GM21447 (cell line): ENCODE measurements at regions not wholly inside any gene's neighbourhood (a gene's known extent, or its start where the extent isn't known, plus 50 kb on each side); places are given as distances from the start of the nearest gene placed in this dataset.
"Not testable (repeated sequence)": the region's sequence is repeated elsewhere in the genome, so short reads cannot be mapped to it uniquely, and the experiment has no call there.

Experiments
- ATAC-seq: cut with Tn5 transposase; IDR thresholded peaks from one replicate; pipeline ENCODE4 v1.9.1; 2021; ENCODE audit not compliant: unreplicated experiment

GRCh38 chr4:128540122-128540521 lies 252.5 kb upstream of the PGRMC2 start:
- no peak for ATAC-seq

DNA sequence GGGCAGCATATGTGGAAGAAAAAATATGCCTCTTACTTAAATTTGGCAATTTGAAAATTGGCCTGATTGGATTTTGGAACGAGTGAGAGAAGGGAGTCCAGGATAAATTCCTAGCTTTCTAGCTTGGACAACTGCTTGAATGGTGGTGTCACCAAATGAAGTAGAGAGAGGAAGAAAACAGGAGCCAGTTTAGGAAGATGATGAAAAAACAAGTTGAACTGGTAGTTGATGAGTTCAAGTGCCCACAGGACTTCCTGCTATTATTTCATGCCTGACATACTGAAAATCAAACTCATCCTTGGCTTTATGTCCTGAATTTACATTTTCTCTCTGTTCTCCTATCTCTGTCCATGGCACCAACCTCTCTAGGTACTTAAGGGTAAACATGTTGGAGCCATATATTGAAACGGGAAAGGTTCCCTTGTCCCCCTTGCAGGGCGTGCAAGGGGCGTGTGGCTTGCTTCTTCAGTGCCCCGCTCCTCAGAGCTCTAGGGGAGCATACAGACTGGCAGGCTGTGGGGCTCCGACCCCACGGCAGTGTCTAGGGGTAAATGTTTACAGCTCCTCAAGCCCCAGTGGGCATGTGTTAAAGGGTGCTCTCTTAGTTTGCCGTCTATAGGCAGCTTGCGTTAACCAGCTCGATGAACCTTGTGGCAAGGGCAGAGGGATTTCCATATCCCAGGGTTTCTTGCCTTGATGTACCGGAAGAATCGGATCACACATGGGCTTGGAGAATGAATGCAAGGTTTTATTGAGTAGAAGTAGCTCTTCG lies 250.7 kb upstream of the PGRMC2 start:
- ATAC-seq, result no peak

DNA sequence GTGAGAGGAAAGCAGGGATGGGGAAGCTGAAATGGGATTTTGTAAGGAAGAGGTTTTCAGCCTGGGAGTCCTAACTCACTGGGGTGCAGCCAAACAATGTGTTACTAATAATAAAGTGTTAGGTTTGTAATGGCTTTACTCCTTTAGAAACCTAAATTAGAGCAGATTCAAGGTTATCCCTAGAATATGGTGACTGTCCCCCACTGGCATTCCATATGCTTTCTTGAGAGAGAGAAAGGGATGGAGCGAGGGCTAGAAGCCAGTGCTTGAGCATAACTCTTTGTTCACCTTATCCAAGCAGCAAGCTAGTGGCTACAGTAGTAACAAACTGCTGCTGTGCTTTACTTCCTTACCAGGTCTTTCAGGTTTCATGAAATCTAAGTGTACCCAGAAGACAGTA lies 249.1 kb upstream of the PGRMC2 start:
- no peak for ATAC-seq

- ATAC-seq, result not testable (repeated sequence)
Measured at GRCh38 chr4:128535510-128535909, 247.9 kb upstream of the PGRMC2 start.

DNA sequence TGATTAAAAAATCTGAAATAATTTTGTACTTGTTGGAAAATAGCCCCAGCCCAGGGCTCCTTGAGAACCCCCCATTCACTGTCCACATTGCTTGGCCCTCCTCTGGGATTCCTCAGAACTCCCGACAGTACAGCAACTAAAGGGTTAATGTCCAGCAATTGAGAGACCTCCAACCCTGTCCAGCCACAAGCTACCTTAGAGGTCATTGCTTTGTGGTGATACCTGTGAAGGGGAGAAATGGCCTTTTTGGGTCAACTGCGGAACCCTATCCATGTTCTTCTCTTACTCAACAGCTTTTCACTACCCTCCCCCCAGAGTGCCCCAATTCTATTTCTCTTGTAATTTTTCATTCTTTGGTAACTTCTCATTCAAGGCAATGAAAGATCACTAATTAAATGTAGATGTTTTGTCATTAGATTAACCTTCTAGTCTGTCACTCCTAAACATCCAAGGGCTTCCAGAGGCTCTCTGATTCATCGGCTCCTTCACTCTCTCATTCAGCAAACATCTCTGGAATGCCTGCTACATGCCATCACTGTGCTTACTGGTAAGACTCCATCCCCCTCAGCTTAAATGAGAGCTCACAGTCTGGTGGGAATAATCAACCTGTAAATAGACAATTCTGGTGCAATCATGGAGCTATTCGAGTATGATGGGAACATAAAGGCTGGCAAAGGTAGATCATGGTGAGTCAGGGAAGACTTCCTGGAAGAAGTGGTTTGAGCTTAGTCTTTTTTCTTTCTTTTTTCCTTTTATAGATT lies 241.4 kb upstream of the PGRMC2 start:
- ATAC-seq, result no peak

DNA sequence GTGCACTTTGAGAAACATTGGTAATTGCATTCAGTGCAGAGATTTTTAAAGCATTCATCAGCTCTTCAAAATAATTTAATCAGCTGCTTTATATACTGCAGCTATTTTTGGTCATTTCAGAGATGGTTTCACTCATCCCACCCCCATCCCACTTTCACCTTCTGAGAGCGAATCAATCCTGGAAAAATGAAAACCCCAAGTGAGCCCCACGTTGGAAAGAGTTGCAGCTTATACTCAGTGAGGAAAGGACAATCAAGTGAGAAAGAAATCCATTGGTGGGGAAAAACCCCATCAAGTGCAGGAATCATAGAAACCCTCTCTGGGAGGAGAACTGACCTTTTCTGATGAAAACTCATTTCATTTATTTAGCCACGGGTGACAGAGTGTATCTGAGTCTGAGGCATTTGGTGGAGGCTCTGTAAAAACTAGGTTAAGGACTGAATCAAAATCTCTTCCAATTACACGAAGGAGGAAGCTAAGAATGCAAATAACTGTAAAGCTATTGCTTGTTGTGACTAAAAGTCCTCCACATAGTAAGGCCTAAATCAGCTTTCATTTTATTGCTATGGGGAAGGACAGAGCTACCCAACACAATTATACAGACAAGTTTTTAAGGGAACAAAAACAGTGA lies 240.4 kb upstream of the PGRMC2 start:
- no peak for ATAC-seq

DNA sequence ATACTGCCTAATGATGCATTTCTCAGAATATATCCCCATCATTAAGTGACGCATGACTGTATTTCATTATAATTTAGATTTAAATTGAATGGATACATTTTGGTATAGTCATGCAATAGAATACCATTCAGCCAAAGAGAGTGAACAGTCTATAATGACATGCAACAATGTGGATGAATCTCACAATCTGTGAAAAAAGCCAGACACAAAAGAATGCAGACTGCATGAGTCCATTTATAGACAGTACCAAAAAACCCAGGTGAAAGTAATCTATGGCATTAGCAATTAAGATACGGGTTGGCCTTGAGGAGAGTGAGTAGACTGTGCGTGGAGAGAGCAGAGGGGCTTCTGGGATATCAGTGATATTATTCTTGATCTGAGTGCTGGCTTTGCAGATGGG lies 239.7 kb upstream of the PGRMC2 start:
- ATAC-seq, result no peak

- no peak for ATAC-seq
Measured at GRCh38 chr4:128525992-128526630, 238.5 kb upstream of the PGRMC2 start.

DNA sequence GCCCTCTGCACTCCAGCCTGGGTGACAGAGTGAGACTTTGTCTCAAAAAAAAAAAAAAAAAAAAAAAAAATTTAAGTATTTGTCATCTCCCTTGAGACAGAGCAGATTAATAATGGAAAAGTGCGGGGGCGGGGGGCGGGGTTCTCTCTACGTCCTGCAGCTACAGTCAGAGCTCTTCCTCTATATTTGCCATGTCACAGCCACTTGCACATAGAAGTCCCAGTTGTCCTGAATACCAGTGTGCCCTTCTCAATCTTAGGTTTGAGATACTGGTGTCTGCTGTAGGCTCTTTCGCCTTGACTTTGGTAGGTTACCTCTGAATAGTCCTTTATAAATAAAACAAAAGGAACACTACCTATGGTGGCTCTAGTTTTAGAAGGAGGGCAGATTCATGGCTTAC lies 237.8 kb upstream of the PGRMC2 start:
- ATAC-seq, result peak; percentile 56

DNA sequence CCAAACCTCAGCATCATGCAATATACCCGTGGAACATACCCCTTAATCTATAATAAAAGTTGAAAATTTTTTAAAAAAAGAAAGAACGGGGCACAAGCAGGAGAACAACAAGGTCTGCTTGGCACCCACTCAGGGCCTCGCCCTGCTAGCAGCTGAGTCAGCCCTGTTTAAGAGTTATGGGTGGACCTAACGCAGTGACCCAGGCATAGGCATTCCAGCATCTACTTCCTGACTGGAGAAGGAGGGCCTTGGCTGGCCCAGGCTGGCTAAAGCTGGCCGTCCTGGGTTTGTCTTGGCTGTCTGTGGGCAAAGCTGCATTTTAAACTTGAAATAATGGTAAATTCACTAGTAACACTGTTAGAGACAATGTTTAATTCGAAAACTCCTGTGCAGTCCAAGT lies 236.7 kb upstream of the PGRMC2 start:
- ATAC-seq, result no peak

GRCh38 chr4:128521648-128522111 lies 234.1 kb upstream of the PGRMC2 start:
- ATAC-seq, result no peak

GRCh38 chr4:128521156-128521555 lies 233.5 kb upstream of the PGRMC2 start:
- no peak for ATAC-seq

- ATAC-seq, result no peak
Measured at GRCh38 chr4:128519163-128519830, 231.7 kb upstream of the PGRMC2 start.

GRCh38 chr4:128517739-128518510 lies 230.3 kb upstream of the PGRMC2 start:
- ATAC-seq, result peak; percentile 96

DNA sequence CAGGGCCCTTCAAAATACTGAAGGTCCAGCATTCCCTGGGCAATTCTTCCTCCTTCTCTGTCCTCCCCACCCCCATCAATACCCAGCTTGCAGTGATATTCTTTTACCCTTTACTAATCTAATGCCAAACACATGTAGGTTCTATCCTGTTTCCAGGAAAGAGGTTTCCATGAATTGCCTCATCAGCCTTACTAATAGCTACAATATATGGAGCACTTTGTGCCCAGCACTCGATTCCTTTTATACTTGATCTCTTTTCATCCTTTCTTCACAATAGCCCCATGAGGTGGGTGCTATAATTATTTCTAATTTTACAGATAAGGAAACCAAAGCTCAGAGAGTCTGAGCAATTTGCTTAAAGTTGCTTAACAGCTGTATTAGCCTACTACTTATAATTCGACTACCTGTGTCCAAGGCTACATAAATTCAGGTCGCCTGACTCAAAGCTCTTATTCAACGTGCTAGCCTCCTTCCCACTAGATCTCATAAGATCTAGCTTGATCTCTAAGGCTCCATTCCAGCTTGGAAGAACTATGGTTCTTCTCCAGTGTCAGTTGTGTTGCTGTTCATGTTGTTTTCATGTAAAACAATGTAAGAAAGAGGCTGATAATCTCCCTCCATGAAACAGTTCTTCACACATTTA lies 229.6 kb upstream of the PGRMC2 start:
- no peak for ATAC-seq

GRCh38 chr4:128516301-128516969 lies 228.8 kb upstream of the PGRMC2 start:
- peak; percentile 52 for ATAC-seq

- ATAC-seq, result no peak
Measured at GRCh38 chr4:128513664-128514484, 226.3 kb upstream of the PGRMC2 start.

- no peak for ATAC-seq
Measured at GRCh38 chr4:128512767-128513322, 225.2 kb upstream of the PGRMC2 start.
